OCI-LY3 (cell line): ENCODE measurements at regions not wholly inside any gene's neighbourhood (a gene's known extent, or its start where the extent isn't known, plus 50 kb on each side); places are given as distances from the start of the nearest gene placed in this dataset.
"Not testable (repeated sequence)": the region's sequence is repeated elsewhere in the genome, so short reads cannot be mapped to it uniquely, and the experiment has no call there.

Experiments used
- H2AFZ ChIP-seq: fragments of 200-600, 300-600 bp; shearing (Covaris generic); 2 replicates; pipeline ENCODE4 v1.6.0; 2014; ENCODE audit warnings: antibody characterized with exemption, low read depth, low read length
- H3K27ac ChIP-seq: fragments of 200-600, 300-600 bp; sonication (generic); 2 replicates; pipeline ENCODE4 v1.5.1; 2014; ENCODE audit warnings: mild to moderate bottlenecking, low read length, moderate library complexity, mixed read lengths
- H3K27me3 ChIP-seq: fragments of 200-600, 300-600 bp; sonication (generic); 2 replicates; pipeline ENCODE4 v1.6.1; 2014; ENCODE audit warnings: low read depth, low read length, mixed read lengths
- H3K36me3 ChIP-seq: fragments of 200-600, 300-600 bp; sonication (generic); replicated peaks from 2 replicates; pipeline ENCODE3; 2014; ENCODE audit warnings: low read depth, low read length, mixed read lengths
- H3K4me1 ChIP-seq: fragments of 300-600, 200-600 bp; sonication (generic); 2 replicates; pipeline ENCODE4 v1.6.1; 2014; ENCODE audit warnings: low read length, mixed read lengths
- H3K4me2 ChIP-seq: fragments of 200-600, 300-600 bp; sonication (generic); 2 replicates; pipeline ENCODE4 v1.6.1; 2014; ENCODE audit warnings: low read length, mixed read lengths
- H3K4me3 ChIP-seq: fragments of 300-600, 200-600 bp; sonication (generic); 2 replicates; pipeline ENCODE4 v1.5.1; 2014; ENCODE audit warnings: antibody characterized with exemption, mild to moderate bottlenecking, low read length, moderate library complexity
- H3K79me2 ChIP-seq: fragments of 300-600, 200-600 bp; shearing (Covaris generic); 2 replicates; pipeline ENCODE4 v1.6.1; 2014; ENCODE audit warnings: mild to moderate bottlenecking, low read length, mixed read lengths
- H3K9ac ChIP-seq: fragments of 300-600, 200-600 bp; shearing (Covaris generic); 2 replicates; pipeline ENCODE4 v1.6.0; 2014; ENCODE audit warnings: mild to moderate bottlenecking, low read length, moderate library complexity
- H3K9me3 ChIP-seq: fragments of 200-600, 300-600 bp; shearing (Covaris generic); 2 replicates; pipeline ENCODE4 v1.6.1; 2014; ENCODE audit warnings: low read length, mixed read lengths; ENCODE audit not compliant: insufficient read depth
- H4K20me1 ChIP-seq: fragments of 200-600, 300-600 bp; sonication (generic); 2 replicates; pipeline ENCODE4 v1.6.1; 2016; ENCODE audit warnings: low read length, mixed read lengths; ENCODE audit not compliant: insufficient read depth

DNA sequence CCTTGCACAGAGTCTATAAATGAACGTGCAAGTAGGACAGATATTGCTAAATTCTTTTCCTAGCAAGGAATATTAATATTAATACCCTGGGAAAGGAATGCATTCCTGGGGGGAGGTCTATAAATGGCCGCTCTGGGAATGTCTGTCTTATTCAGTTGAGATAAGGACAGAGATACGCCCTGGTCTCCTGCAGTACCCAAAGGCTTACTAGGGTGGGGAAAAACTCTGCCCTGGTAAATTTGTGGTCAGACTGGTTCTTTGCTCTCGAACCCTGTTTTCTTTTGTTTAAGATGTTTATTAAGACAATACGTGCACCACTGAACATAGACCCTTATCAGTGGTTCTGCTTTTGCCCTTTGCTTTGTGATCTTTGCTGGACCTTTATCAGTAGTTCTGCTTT lies 122.0 kb downstream of the ART5 start:
- not testable (repeated sequence) for H3K27me3 ChIP-seq, H3K4me1 ChIP-seq, H3K36me3 ChIP-seq, H3K9me3 ChIP-seq, H4K20me1 ChIP-seq, H3K79me2 ChIP-seq, H3K4me2 ChIP-seq, H3K4me3 ChIP-seq, H3K9ac ChIP-seq, H2AFZ ChIP-seq, H3K27ac ChIP-seq

DNA sequence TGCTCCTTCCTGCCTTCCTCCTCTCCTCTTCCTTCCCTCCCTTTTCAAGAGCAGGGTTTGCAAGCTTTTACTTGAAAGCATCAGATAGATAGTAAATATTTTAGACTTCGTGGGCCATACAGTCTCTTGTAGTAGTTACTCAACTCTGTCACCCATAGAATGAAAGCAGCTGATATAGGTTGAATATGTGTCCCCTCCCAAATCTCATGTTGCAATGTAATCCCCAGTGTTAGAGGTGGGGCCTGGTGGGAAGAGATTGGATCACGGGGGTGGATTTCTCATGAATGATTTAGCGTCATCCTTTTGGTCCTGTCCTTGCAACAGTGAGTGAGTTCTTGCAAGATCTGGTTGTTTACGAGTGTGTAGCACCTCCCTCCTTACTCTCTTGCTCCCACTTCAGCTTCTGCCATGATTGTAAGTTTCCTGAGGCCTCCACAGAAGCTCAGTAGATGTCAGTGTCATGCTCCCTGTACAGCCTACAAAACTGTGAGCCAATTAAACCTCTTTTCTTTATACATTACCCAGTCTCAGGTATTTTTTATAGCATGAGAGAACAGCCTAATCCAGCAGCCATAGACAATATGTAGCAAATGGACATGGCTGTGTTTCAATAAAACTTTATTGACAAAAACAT lies 124.7 kb downstream of the ART5 start:
- not testable (repeated sequence) for H3K27me3 ChIP-seq, H4K20me1 ChIP-seq, H3K9ac ChIP-seq, H3K4me3 ChIP-seq, H3K4me1 ChIP-seq, H2AFZ ChIP-seq, H3K4me2 ChIP-seq, H3K79me2 ChIP-seq, H3K9me3 ChIP-seq, H3K27ac ChIP-seq, H3K36me3 ChIP-seq

DNA sequence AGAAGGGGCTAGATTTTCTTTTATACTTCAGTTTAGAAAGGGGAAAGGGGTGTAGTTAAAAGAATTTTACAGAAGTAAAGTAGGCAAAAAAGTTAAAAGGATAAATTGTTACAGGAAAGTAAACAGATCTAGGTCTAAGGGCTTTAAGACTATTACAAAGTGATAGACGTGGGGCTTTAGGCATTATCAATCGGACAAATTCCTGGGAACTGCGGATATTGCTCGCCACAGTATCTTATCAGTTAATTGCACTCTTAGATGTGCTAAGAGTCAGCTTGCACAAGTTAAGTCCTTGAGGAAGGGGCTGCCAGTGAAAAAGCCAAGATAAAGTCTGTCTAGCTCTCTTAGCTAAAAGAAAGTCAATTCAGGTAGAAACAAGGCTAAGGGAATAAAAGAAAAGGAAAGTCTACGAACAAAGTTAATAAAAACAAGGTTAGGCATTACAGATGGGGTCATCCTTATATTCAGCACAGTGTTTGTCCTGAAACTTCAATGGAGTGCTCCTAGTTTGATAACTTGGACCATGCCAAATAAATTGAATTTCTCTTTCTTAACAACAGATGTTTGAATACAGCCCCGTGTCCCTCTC lies 125.4 kb downstream of the ART5 start:
- not testable (repeated sequence) for H3K9ac ChIP-seq, H2AFZ ChIP-seq, H3K9me3 ChIP-seq

DNA sequence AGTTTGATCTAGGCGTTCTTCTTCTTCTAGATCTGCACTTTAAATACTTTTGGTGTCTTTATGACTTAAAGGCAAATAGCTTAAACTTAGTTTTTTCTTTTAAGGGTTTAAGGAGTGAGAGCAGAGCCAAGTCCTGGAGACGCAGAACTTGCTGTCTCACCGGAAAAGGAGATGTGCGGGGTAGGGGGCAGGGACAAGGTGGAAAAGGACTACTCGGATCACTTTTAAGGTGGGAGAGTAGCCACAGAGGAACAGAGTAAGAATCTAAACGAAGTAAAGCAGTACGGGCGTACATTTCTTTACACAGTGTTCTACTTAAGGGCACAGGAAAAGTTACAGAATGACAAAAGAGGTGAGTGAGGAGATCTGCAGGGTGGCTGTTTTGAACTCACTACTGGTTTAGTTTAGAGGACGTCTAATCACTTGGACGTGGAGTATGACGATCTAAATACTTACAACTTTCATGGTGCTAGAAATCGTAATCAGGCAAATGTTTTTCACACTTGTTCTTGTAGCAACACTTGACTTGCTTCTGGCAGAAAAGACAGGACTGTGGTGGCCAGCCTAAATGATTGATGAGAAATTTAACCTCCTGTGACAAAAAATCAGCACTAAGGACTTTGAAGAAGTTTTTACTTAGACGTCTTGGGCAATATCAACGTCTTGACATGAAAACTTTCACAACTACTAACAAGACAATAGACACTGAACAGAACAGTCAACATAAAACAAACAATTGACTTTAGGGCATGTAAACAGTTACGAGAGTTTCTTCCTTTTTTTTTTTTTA lies 127.0 kb downstream of the ART5 start:
- not testable (repeated sequence) for H3K4me3 ChIP-seq, H3K27ac ChIP-seq, H3K27me3 ChIP-seq, H3K4me1 ChIP-seq, H2AFZ ChIP-seq, H3K9ac ChIP-seq, H3K79me2 ChIP-seq, H3K36me3 ChIP-seq, H3K9me3 ChIP-seq, H3K4me2 ChIP-seq, H4K20me1 ChIP-seq

More for the DNA sequence above, 125.4 kb downstream of the ART5 start:
- H3K36me3 ChIP-seq, H3K79me2 ChIP-seq, H3K4me3 ChIP-seq, H3K4me1 ChIP-seq, H3K27ac ChIP-seq, H3K27me3 ChIP-seq, H4K20me1 ChIP-seq, H3K4me2 ChIP-seq: not testable (repeated sequence)

DNA sequence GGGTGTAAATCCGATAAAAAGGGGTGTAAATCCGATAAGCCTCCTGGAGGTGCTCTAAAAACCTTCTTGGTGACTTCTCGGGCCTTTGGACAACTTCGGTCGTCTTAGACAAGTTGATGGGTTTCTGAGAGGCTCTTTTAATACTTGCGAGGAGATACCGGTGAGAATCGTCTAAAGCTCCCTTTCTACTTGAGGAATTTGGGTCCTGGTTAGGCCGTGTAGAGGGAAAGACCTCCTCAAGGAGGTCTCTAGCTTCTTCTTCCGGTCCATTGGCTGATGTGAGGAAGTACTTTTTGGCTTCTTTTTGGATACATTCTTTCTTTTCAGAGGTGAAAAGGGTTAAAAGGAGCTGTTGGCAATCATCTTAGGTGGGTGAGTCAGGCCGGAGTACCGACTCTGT lies 128.5 kb downstream of the ART5 start:
- not testable (repeated sequence) for H3K27ac ChIP-seq, H3K79me2 ChIP-seq, H3K4me3 ChIP-seq, H3K4me1 ChIP-seq, H2AFZ ChIP-seq, H3K4me2 ChIP-seq, H3K9me3 ChIP-seq, H3K36me3 ChIP-seq, H4K20me1 ChIP-seq, H3K27me3 ChIP-seq, H3K9ac ChIP-seq

DNA sequence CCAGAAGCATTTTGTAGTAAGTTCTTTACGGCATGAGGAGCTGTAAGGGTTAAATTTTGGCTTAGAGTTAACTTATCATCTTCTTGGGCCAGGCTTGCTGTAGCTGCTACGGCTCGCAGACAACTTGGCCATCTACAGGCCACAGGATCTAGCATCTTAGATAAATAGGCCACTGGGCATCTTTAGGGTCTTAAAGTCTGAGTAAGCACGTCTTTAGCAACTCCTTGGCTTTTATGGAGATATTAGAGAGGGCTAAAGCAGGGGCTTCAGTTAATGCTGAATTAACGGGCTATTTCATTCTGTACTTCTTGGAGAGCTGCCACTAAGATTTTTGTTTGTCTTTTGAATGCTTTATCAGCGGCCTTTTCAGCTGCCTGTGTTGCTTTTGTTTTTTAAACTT lies 129.0 kb downstream of the ART5 start:
- not testable (repeated sequence) for H2AFZ ChIP-seq, H3K27ac ChIP-seq

DNA sequence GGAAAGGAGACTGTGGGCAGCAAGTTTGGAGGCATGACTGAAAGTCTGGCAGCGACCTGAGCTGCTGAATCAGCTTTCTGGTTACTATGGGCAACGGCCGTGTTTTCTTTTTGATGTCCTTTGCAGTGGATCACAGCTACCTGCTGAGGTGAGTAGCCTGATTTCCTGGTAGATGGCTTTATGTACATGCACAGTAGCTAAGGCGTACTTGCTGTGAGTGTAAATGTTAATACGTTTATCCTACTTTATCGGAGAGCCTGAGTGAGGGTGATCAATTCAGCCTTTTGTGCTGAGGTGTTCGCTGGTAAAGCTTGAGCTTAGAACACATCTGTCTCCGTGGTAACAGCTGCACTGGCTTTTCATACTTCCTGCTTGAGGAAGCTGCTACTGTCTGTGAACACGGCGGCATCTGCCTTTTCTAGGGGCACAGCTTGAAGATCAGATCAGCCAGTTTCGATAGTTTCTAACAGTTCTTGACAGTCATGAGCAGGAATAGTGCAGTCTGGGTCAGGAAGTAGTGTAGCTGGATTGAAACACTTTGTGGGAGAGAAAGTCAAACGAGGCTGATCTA lies 129.6 kb downstream of the ART5 start:
- not testable (repeated sequence) for H3K9ac ChIP-seq, H3K27ac ChIP-seq, H3K9me3 ChIP-seq, H3K79me2 ChIP-seq, H3K36me3 ChIP-seq, H4K20me1 ChIP-seq, H3K27me3 ChIP-seq, H2AFZ ChIP-seq, H3K4me2 ChIP-seq, H3K4me1 ChIP-seq, H3K4me3 ChIP-seq

More for the DNA sequence above, 129.0 kb downstream of the ART5 start:
- not testable (repeated sequence) for H3K4me3 ChIP-seq, H3K36me3 ChIP-seq, H4K20me1 ChIP-seq, H3K9ac ChIP-seq, H3K4me1 ChIP-seq, H3K9me3 ChIP-seq, H3K4me2 ChIP-seq, H3K27me3 ChIP-seq, H3K79me2 ChIP-seq

DNA sequence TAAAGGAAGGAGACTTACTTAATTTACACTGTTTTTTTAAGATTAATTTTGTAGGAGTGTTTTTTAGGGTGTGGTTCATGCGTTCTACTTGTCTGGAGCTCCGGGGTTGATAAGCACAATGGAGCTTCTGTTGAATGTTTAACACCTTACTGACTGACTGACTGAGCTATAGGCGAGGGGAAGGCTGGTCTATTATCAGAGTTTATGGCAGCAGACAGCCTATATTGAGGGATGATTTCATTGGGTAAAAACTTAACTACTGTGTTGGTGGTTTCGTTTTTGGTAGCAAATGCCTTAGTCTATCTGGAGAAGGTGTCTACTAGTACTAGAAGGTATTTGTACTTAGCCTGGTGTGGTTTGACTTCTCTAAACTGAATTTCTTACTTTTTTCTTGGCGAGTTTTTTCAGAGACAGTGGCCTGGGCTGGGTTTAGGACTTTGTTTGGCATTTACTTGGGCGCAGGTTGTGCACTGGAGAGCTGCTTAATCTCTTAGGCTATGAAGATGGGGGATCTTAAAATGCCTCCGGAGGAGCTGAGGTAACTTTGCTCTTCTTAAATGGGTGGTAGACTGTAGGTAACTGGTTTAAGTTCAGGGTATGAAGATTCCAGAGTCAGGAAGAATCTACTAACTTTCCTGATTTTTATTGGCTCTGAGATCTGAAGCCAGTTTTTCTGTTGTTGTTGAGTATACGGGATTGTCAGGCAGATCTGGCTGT lies 130.2 kb downstream of the ART5 start:
- H3K9me3 ChIP-seq, H4K20me1 ChIP-seq, H3K4me3 ChIP-seq, H2AFZ ChIP-seq, H3K4me2 ChIP-seq, H3K36me3 ChIP-seq, H3K27ac ChIP-seq, H3K27me3 ChIP-seq, H3K4me1 ChIP-seq, H3K79me2 ChIP-seq, H3K9ac ChIP-seq: not testable (repeated sequence)

DNA sequence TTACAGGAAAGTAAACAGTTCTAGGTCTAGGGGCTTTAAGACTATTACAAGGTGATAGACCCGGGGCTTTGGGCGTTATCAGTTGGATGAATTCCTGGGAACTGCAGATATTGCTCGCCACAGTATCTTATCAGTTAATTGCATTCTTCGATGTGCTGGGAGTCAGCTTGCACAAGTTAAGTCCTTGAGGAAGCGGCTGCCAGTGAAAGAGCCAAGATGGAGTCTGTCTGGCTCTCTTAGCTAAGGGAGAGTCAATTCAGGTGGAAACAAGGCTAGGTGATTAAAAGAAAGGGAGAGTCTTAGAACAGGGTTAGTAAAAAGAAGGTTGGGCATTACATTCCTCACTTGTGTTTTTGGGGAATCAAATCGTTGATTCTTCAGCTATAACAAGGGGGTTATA lies 130.6 kb upstream of the ZNF195 start:
- H3K4me1 ChIP-seq, H2AFZ ChIP-seq, H3K9ac ChIP-seq, H3K27me3 ChIP-seq, H3K9me3 ChIP-seq, H3K4me3 ChIP-seq, H4K20me1 ChIP-seq, H3K27ac ChIP-seq, H3K79me2 ChIP-seq, H3K4me2 ChIP-seq, H3K36me3 ChIP-seq: not testable (repeated sequence)
